ENCODE measurements at regions not wholly inside any gene's neighbourhood (a gene's known extent, or its start where the extent isn't known, plus 50 kb on each side); places are given as distances from the start of the nearest gene placed in this dataset.

GRCh38 chr1:87949711-87950110 lies 621.0 kb downstream of the LMO4 start:
- in situ Hi-C loops (cut with MboI; ENCODE audit: low sequenced_read_pairs) = loop anchor here (25.0 kb wide), 2 partner anchors 662 to 787 kb away; no protein-coding TSS in a partner anchor

- in situ Hi-C loops (cut with MboI; ENCODE audit: low sequenced_read_pairs) = loop anchor here (25.0 kb wide), 2 partner anchors 663 to 788 kb away; no protein-coding TSS in a partner anchor
These were observed 621.7 kb downstream of the LMO4 start for GRCh38 chr1:87950369-87950768.

- in situ Hi-C loops (cut with MboI; ENCODE audit: low sequenced_read_pairs) = loop anchor here (25.0 kb wide), 2 partner anchors 664 to 789 kb away; no protein-coding TSS in a partner anchor
These were observed 622.7 kb downstream of the LMO4 start for GRCh38 chr1:87951409-87951808.

GRCh38 chr1:87951852-87952251 lies 623.2 kb downstream of the LMO4 start:
- in situ Hi-C loops (cut with MboI; ENCODE audit: low sequenced_read_pairs) = loop anchor here (25.0 kb wide), 2 partner anchors 665 to 790 kb away; no protein-coding TSS in a partner anchor

- in situ Hi-C loops (cut with MboI; ENCODE audit: low sequenced_read_pairs) = loop anchor here (25.0 kb wide), 2 partner anchors 666 to 791 kb away; no protein-coding TSS in a partner anchor
These were observed 624.4 kb downstream of the LMO4 start for GRCh38 chr1:87953121-87953520.

- in situ Hi-C loops (cut with MboI; ENCODE audit: low sequenced_read_pairs) = loop anchor here (25.0 kb wide), 2 partner anchors 667 to 792 kb away; no protein-coding TSS in a partner anchor
These were observed 625.2 kb downstream of the LMO4 start for GRCh38 chr1:87953732-87954344.

GRCh38 chr1:87955038-87955437 lies 626.4 kb downstream of the LMO4 start:
- in situ Hi-C loops (cut with MboI; ENCODE audit: low sequenced_read_pairs) = loop anchor here (25.0 kb wide), 2 partner anchors 668 to 793 kb away; no protein-coding TSS in a partner anchor

GRCh38 chr1:87956072-87956471 lies 627.4 kb downstream of the LMO4 start:
- in situ Hi-C loops (cut with MboI; ENCODE audit: low sequenced_read_pairs) = loop anchor here (25.0 kb wide), 2 partner anchors 669 to 794 kb away; no protein-coding TSS in a partner anchor

GRCh38 chr1:87956750-87957149 lies 628.1 kb downstream of the LMO4 start:
- in situ Hi-C loops (cut with MboI; ENCODE audit: low sequenced_read_pairs) = loop anchor here (25.0 kb wide), 2 partner anchors 669 to 794 kb away; no protein-coding TSS in a partner anchor

- in situ Hi-C loops (cut with MboI; ENCODE audit: low sequenced_read_pairs) = loop anchor here (25.0 kb wide), 2 partner anchors 670 to 795 kb away; no protein-coding TSS in a partner anchor
These were observed 628.7 kb downstream of the LMO4 start for GRCh38 chr1:87957331-87957730.

GRCh38 chr1:87958201-87958600 lies 629.5 kb downstream of the LMO4 start:
- in situ Hi-C loops (cut with MboI; ENCODE audit: low sequenced_read_pairs) = loop anchor here (25.0 kb wide), 2 partner anchors 671 to 796 kb away; no protein-coding TSS in a partner anchor

- in situ Hi-C loops (cut with MboI; ENCODE audit: low sequenced_read_pairs) = loop anchor here (25.0 kb wide), 2 partner anchors 671 to 796 kb away; no protein-coding TSS in a partner anchor
These were observed 630.0 kb downstream of the LMO4 start for GRCh38 chr1:87958716-87959115.

- in situ Hi-C loops (cut with MboI; ENCODE audit: low sequenced_read_pairs) = loop anchor here (25.0 kb wide), 2 partner anchors 672 to 797 kb away; no protein-coding TSS in a partner anchor
These were observed 630.6 kb downstream of the LMO4 start for GRCh38 chr1:87959236-87959635.

- in situ Hi-C loops (cut with MboI; ENCODE audit: low sequenced_read_pairs) = loop anchor here (25.0 kb wide), 2 partner anchors 675 to 800 kb away; no protein-coding TSS in a partner anchor
These were observed 633.3 kb downstream of the LMO4 start for GRCh38 chr1:87961992-87962391.

GRCh38 chr1:87963556-87963955 lies 634.9 kb downstream of the LMO4 start:
- in situ Hi-C loops (cut with MboI; ENCODE audit: low sequenced_read_pairs) = loop anchor here (25.0 kb wide), 2 partner anchors 676 to 801 kb away; no protein-coding TSS in a partner anchor

- in situ Hi-C loops (cut with MboI; ENCODE audit: low sequenced_read_pairs) = loop anchor here (25.0 kb wide), 2 partner anchors 678 to 803 kb away; no protein-coding TSS in a partner anchor
These were observed 636.5 kb downstream of the LMO4 start for GRCh38 chr1:87965193-87965592.

GRCh38 chr1:87968197-87968955 lies 639.7 kb downstream of the LMO4 start:
- in situ Hi-C loops (cut with MboI; ENCODE audit: low sequenced_read_pairs) = loop anchor here (25.0 kb wide), 2 partner anchors 681 to 806 kb away; no protein-coding TSS in a partner anchor

GRCh38 chr1:87969040-87969439 lies 640.4 kb downstream of the LMO4 start:
- in situ Hi-C loops (cut with MboI; ENCODE audit: low sequenced_read_pairs) = loop anchor here (25.0 kb wide), 2 partner anchors 682 to 807 kb away; no protein-coding TSS in a partner anchor

- in situ Hi-C loops (cut with MboI; ENCODE audit: low sequenced_read_pairs) = loop anchor here (25.0 kb wide), 2 partner anchors 686 to 811 kb away; no protein-coding TSS in a partner anchor
These were observed 644.1 kb downstream of the LMO4 start for GRCh38 chr1:87972811-87973210.

GRCh38 chr1:87973896-87974295 lies 645.2 kb downstream of the LMO4 start:
- in situ Hi-C loops (cut with MboI; ENCODE audit: low sequenced_read_pairs) = loop anchor here (25.0 kb wide), 2 partner anchors 687 to 812 kb away; no protein-coding TSS in a partner anchor

- in situ Hi-C loops (cut with MboI; ENCODE audit: low sequenced_read_pairs) = no loop called here
These were observed 647.6 kb downstream of the LMO4 start for GRCh38 chr1:87976316-87976715.
